ENCODE measurements at regions not wholly inside any gene's neighbourhood (a gene's known extent, or its start where the extent isn't known, plus 50 kb on each side); places are given as distances from the start of the nearest gene placed in this dataset.
A peak's percentile ranks its signal among the peaks of the same experiment; 100 is the strongest.

DNA sequence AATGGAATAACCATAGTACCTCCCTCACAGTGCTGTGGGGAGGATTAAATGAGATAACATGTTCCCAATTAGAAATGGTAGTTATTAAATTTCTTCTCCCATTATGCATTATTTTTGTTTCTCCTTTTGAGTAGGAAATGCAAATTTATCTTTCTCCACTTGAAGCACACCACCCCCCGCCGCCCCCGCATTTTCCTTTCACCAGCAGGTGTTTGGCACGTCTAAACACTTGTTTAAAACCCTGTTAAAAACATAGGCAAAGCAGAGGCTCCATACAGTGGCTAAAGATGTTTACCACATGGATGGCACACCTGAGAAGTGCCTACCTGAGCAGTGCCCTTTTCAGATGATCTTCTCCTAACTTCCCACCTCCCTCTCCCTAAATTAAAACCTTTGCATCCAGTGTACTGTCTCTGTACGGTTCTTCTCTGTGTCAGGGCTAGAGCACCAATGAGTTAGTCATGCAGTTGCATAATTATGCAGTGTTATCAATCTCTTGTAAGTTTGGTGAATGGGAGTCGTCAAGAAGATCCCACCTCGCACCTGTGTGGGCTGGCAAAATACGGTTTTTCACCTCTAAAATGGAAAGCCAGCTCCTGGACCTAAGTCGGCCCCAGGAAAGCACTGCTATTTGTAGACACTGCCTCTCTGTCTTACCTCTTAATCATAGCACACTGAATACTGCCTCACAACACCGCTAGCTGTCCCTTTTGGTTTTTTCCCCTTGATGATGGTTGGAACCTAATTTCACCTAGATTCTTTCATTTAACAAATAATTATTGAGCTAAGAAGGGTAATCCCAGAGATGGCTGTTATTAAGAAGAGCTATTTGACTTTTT lies 122.0 kb downstream of the CT47B1 start:
- TF ChIP-seq, protein P1, sequence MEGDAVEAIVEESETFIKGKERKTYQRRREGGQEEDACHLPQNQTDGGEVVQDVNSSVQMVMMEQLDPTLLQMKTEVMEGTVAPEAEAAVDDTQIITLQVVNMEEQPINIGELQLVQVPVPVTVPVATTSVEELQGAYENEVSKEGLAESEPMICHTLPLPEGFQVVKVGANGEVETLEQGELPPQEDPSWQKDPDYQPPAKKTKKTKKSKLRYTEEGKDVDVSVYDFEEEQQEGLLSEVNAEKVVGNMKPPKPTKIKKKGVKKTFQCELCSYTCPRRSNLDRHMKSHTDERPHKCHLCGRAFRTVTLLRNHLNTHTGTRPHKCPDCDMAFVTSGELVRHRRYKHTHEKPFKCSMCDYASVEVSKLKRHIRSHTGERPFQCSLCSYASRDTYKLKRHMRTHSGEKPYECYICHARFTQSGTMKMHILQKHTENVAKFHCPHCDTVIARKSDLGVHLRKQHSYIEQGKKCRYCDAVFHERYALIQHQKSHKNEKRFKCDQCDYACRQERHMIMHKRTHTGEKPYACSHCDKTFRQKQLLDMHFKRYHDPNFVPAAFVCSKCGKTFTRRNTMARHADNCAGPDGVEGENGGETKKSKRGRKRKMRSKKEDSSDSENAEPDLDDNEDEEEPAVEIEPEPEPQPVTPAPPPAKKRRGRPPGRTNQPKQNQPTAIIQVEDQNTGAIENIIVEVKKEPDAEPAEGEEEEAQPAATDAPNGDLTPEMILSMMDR (conservative IDR thresholded peaks at IDR 0.05; ENCODE audit: low read length) = 0 out of 2 replicates have a peak, but pooled peaks have one; percentile 15
- no peak for TF ChIP-seq EZH2phosphoT487 (IDR thresholded peaks at IDR 0.05; ENCODE audit: borderline replicate concordance, low read depth, low read length)

All from OCI-LY7 (cell line).